Lower lobe of right lung (tissue), 2 donors: ENCODE measurements at regions not wholly inside any gene's neighbourhood (a gene's known extent, or its start where the extent isn't known, plus 50 kb on each side); places are given as distances from the start of the nearest gene placed in this dataset.

Experiments used
- ATAC-seq, 2 donors: fragments of 200-7000 bp; cut with Tn5 transposase; one replicate each; pipeline ENCODE4 v1.9.1; 2020 to 2022; ENCODE audit warnings: mild to moderate bottlenecking in 2 of 2, moderate library complexity in 2 of 2
- DNase-seq: peaks from one replicate; pipeline ENCODE4 v3.0.0-alpha.2; 2020
- H3K27ac ChIP-seq: fragments of 200-600 bp; one replicate; pipeline ENCODE4 v1.8.0; 2022
- H3K27me3 ChIP-seq: fragments of 200-600 bp; one replicate; pipeline ENCODE4 v1.8.0; 2022; ENCODE audit warnings: low read depth
- H3K36me3 ChIP-seq: fragments of 200-600 bp; one replicate; pipeline ENCODE4 v1.8.0; 2022; ENCODE audit warnings: mild to moderate bottlenecking
- H3K4me1 ChIP-seq: fragments of 200-600 bp; one replicate; pipeline ENCODE4 v1.8.0; 2022
- H3K4me3 ChIP-seq: fragments of 200-600 bp; one replicate; pipeline ENCODE4 v1.8.0; 2022; ENCODE audit warnings: mild to moderate bottlenecking
- H3K9me3 ChIP-seq: fragments of 200-600 bp; one replicate; pipeline ENCODE4 v1.8.0; 2022
- CTCF ChIP-seq: fragments of 200-600 bp; IDR thresholded peaks from one replicate; pipeline ENCODE4 v1.8.0; 2022; ENCODE audit warnings: antibody characterized with exemption, mild to moderate bottlenecking
- intact Hi-C: fragments of 100-400 bp; cut with DNase I; formaldehyde crosslinking; loops from one replicate; pipeline ENCODE4 v1.11.0; 2022
- donor health status: DM: no; HTN: yes; CAD: no; lungs with severe emphysema.

- Histone ChIP-seq H3K27ac (peak overlapping the region; percentile 34), H3K4me1 (peaks cover 10% of the 10 kb centered on the region), H3K27me3 (no peaks in the 10 kb centered on the region), H3K4me3 (no peak overlapping the region), H3K36me3 (no peaks in the 10 kb centered on the region), H3K9me3 (no peaks in the 10 kb centered on the region)
- intact Hi-C loops = no loop called here
- no peak for DNase-seq
- no peak for TF ChIP-seq CTCF
- peak in 1 of 2 donors; percentile 13 for ATAC-seq
Measured at GRCh38 chr4:128560754-128561495, 248.6 kb upstream of the JADE1 start.

- Histone ChIP-seq H3K4me1 (peaks cover 12% of the 10 kb centered on the region), H3K4me3 (no peak overlapping the region), H3K36me3 (no peaks in the 10 kb centered on the region), H3K27me3 (no peaks in the 10 kb centered on the region), H3K9me3 (no peaks in the 10 kb centered on the region), H3K27ac (peak overlapping the region; percentile 63)
- DNase-seq = no peak
- peak in 1 of 2 donors; percentile 30 for ATAC-seq
- intact Hi-C loops = no loop called here
- TF ChIP-seq CTCF = no peak
Measured at GRCh38 chr4:128558896-128559679, 250.4 kb upstream of the JADE1 start.

- Histone ChIP-seq H3K27ac (no peak overlapping the region), H3K9me3 (no peaks in the 10 kb centered on the region), H3K4me1 (peaks cover 25% of the 10 kb centered on the region), H3K4me3 (no peak overlapping the region), H3K36me3 (no peaks in the 10 kb centered on the region), H3K27me3 (no peaks in the 10 kb centered on the region)
- no peak for TF ChIP-seq CTCF
- no peak for DNase-seq
- no peak for ATAC-seq
- intact Hi-C loops = no loop called here
Measured at GRCh38 chr4:128556756-128557155, 252.7 kb upstream of the JADE1 start.

GRCh38 chr4:128553686-128554515, 255.6 kb upstream of the JADE1 start:
- no peaks in the 10 kb centered on the region for H3K27me3 ChIP-seq
- H3K9me3 ChIP-seq = no peaks in the 10 kb centered on the region
- peaks cover 15% of the 10 kb centered on the region for H3K4me1 ChIP-seq
- ATAC-seq (peak; percentile 16 to 22), DNase-seq (no peak)
- peak overlapping the region; percentile 63 for H3K4me3 ChIP-seq
- peak overlapping the region; percentile 94 for H3K27ac ChIP-seq
- no peak for TF ChIP-seq CTCF
- H3K36me3 ChIP-seq = no peaks in the 10 kb centered on the region
- intact Hi-C loops = no loop called here

GRCh38 chr4:128552586-128552907, 257.0 kb upstream of the JADE1 start:
- DNase-seq = no peak
- Histone ChIP-seq H3K4me3 (peak overlapping the region; percentile 63), H3K36me3 (no peaks in the 10 kb centered on the region), H3K9me3 (no peaks in the 10 kb centered on the region), H3K27me3 (no peaks in the 10 kb centered on the region), H3K4me1 (peaks cover 15% of the 10 kb centered on the region), H3K27ac (peak overlapping the region; percentile 94)
- ATAC-seq = no peak
- intact Hi-C loops = no loop called here
- TF ChIP-seq CTCF = no peak
